ENCODE measurements at regions not wholly inside any gene's neighbourhood (a gene's known extent, or its start where the extent isn't known, plus 50 kb on each side); places are given as distances from the start of the nearest gene placed in this dataset.

DNA sequence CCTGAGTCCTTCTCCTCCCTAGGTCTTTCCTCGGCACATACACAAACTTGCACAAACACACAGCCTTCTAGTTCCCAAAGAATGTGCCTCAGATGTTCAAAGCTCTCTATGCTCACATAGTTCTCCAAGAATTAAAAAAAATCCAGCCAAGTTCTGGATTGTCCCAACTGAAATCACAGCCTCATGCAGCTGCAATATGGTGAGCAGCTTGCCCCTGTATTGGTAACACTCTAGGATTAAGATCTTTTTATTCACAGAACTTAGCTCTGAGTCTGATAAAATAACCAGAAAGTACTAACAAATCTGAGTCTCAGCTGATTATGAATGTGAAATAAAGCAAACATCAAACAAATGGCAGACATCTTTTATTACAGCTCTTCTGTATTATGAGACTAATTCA, 604.8 kb upstream of the PFKP start:
- H3K4me3 Mint-ChIP-seq: no peak overlapping the region
- peaks cover 0 to under 1% of the 10 kb centered on the region in 2 donors for H3K27me3 Mint-ChIP-seq
- H3K36me3 Mint-ChIP-seq (ENCODE audit: insufficient read depth): no peaks in the 10 kb centered on the region
- peaks cover 4 to 12% of the 10 kb centered on the region in 2 donors for H3K9me3 Mint-ChIP-seq
- DNase-seq: no peak
- H3K27ac Mint-ChIP-seq: no peak overlapping the region
- no peaks in the 10 kb centered on the region for H3K4me1 Mint-ChIP-seq (ENCODE audit: low read depth in 2 of 2)
- no peak for ATAC-seq (replicated peaks)

DNA sequence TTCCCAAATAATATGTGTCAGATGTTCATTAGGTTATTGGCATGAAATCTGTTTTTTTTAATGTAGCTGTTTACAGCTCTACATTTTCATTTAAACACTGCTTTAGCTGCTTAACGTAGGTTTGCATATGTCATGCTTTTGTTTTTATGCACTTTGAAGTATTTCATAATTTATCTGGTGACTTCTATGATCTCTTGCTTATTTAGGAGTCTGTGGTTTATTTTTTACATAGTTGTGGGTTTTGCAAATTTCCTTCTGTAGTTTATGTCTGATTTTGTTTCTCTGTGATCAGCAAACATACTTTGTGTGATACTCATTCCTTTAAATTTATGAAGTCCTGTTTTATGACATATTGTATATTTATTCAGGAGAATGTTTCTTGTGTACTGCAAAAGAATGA, 606.5 kb upstream of the PFKP start:
- Mint-ChIP-seq H3K27me3 (peaks cover 0 to 4% of the 10 kb centered on the region in 2 donors), H3K27ac (no peak overlapping the region), H3K36me3 (ENCODE audit: insufficient read depth) (no peaks in the 10 kb centered on the region), H3K4me3 (no peak overlapping the region), H3K9me3 (peaks cover 7 to 10% of the 10 kb centered on the region in 2 donors), H3K4me1 (ENCODE audit: low read depth in 2 of 2) (no peaks in the 10 kb centered on the region)
- ATAC-seq (replicated peaks): no peak
- DNase-seq: no peak

DNA sequence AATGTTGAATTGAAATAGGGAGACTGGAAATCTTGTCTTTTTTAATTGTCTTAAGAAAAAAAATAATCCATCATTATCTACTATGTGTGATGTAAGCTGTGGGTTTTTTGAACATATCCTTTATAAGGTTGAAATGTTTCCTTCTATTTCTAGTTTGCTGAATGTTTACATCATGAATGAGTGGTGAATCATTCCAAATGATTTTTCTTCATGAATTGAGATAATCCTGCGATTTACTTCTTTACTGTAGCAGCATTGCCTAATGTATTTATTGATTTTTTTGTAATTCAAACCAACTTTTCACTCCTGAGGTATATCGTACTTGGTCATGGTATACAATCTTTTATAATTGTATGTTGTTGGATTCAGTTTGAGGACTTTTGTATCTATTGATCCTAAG, 607.6 kb upstream of the PFKP start:
- peaks cover 0 to 4% of the 10 kb centered on the region in 2 donors for H3K27me3 Mint-ChIP-seq
- no peaks in the 10 kb centered on the region for H3K4me1 Mint-ChIP-seq (ENCODE audit: low read depth in 2 of 2)
- no peak for ATAC-seq (replicated peaks)
- no peak overlapping the region for H3K27ac Mint-ChIP-seq
- peaks cover 0 to 6% of the 10 kb centered on the region in 2 donors for H3K9me3 Mint-ChIP-seq
- H3K4me3 Mint-ChIP-seq: no peak overlapping the region
- no peaks in the 10 kb centered on the region for H3K36me3 Mint-ChIP-seq (ENCODE audit: insufficient read depth)
- DNase-seq: no peak

DNA sequence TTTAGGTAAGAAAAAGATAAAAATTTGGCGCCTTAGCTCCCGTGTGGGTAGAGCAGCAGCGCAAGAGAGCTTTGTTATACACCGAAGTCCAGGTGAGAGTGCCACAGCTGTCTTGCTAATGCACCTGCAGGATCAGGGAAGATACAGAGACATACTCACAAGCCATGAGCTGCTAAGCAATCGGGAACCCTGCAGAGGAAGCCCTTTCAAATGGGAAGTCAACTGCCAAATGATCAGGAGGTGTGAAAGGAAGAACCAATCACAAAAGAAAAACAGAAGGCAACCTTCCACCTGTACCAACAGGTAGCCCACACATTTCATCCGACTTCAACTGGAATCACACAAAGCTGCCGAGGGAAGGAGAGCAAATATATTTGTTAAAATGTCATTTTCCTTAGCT, 610.5 kb upstream of the PFKP start:
- peaks cover 0 to 4% of the 10 kb centered on the region in 2 donors for H3K27me3 Mint-ChIP-seq
- H3K27ac Mint-ChIP-seq: no peak overlapping the region
- H3K36me3 Mint-ChIP-seq (ENCODE audit: insufficient read depth): no peaks in the 10 kb centered on the region
- peaks cover 0 to 6% of the 10 kb centered on the region in 2 donors for H3K9me3 Mint-ChIP-seq
- DNase-seq (no peak), ATAC-seq (replicated peaks) (no peak)
- H3K4me3 Mint-ChIP-seq: no peak overlapping the region
- H3K4me1 Mint-ChIP-seq (ENCODE audit: low read depth in 2 of 2): no peaks in the 10 kb centered on the region

DNA sequence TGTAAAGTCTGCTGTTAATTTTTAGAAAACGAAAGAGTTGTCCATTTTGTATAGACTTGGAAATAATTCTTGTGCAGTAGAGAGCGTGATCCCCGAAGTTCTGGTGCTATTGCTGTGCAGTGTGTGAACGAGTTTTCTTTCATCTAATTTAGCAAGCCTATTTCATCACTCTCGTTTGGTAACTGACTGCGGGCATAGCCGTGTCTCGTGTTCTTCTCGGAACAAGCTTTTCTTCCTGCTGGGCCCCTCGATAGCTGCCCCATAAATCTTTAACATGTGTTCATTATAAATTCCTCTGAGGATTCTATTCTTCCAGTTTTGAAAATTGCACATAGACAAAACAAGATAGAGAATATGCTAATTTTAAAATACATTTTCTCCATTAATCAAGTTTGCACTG, 622.0 kb upstream of the PFKP start:
- ATAC-seq (replicated peaks) (no peak), DNase-seq (no peak)
- Mint-ChIP-seq H3K4me1 (ENCODE audit: low read depth in 2 of 2) (no peaks in the 10 kb centered on the region), H3K27ac (no peak overlapping the region), H3K27me3 (no peaks in the 10 kb centered on the region), H3K4me3 (no peak overlapping the region), H3K36me3 (ENCODE audit: insufficient read depth) (peaks cover 2% of the 10 kb centered on the region), H3K9me3 (no peaks in the 10 kb centered on the region)

DNA sequence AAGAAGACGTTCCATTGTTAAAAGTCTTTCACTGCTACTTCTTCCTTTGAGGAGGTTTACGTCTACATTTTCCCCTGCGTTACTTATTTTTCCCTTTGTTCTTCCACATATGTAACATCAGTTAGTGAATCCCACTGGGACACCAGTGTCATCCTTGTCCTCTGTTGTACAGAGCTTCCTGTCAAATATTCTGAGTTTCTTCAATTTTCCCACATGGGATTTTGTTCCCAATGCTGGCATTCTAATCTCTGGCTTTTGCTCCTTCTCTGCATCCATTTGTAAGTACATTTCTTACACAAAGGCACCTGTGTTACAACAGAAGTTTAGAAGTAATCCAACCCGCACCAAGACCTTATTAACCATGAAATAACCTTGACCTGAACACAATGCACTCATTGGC, 627.4 kb upstream of the PFKP start:
- Mint-ChIP-seq H3K27me3 (no peaks in the 10 kb centered on the region), H3K4me3 (no peak overlapping the region), H3K27ac (no peak overlapping the region), H3K4me1 (ENCODE audit: low read depth in 2 of 2) (no peaks in the 10 kb centered on the region), H3K9me3 (peaks cover 0 to 2% of the 10 kb centered on the region in 2 donors), H3K36me3 (ENCODE audit: insufficient read depth) (no peaks in the 10 kb centered on the region)
- no peak for DNase-seq
- ATAC-seq (replicated peaks): no peak

DNA sequence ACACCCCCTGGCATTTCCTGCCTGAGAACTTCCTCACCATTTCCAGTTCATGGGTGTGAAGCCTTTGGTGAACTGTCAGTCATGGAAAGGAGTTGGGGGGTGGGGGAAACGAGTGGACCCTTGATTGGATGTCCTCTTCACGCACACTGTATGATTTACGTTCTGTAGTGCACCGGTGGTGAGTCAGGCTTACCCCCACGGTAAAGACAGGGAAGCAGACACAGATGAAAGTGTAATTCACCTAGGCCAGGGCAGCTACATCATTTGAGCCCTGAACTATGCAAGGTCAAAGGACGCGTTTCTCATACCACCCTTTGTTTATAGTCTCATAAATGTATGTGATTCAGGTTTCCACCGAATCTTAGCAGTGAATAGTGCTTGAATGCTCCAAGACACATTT, 628.3 kb upstream of the PFKP start:
- H3K9me3 Mint-ChIP-seq: peaks cover 0 to 10% of the 10 kb centered on the region in 2 donors
- H3K36me3 Mint-ChIP-seq (ENCODE audit: insufficient read depth): no peaks in the 10 kb centered on the region
- ATAC-seq (replicated peaks) (no peak), DNase-seq (no peak)
- H3K27ac Mint-ChIP-seq: no peak overlapping the region
- no peaks in the 10 kb centered on the region for H3K4me1 Mint-ChIP-seq (ENCODE audit: low read depth in 2 of 2)
- no peaks in the 10 kb centered on the region for H3K27me3 Mint-ChIP-seq
- no peak overlapping the region for H3K4me3 Mint-ChIP-seq

DNA sequence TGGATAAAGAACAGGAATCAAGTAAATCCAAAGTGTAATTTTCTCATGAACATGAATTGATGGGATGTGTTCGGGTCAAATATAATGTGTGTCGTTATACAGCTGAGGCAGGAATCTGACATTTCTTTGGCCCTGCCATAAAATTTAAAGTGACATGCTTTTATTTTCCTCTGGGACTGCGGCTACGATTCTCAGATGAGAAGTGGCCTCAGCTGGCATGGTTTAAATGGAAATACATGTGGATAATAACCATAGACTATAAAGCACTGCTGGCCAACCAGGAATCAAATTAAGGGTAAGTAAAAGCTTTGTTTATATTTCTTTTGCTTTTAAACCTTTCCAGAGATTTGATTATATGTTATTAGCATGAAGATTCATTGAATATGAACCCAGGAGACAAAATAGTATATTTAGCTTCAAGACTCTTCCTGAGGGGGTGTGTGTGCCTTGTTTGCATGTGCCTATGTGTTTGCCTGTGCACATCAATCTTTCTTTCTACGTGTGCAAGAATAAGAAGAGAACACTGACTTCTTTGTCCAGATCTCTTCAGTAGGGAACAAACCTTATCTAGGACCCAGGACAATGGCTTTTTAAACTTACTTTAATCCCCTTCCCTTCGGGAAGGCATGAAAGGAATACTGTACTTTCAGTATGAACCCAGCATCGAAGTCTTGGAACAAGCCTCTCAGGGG, 629.0 kb upstream of the PFKP start:
- Mint-ChIP-seq H3K27me3 (no peaks in the 10 kb centered on the region), H3K36me3 (ENCODE audit: insufficient read depth) (no peaks in the 10 kb centered on the region), H3K4me3 (no peak overlapping the region), H3K9me3 (peaks cover 0 to 10% of the 10 kb centered on the region in 2 donors), H3K27ac (no peak overlapping the region), H3K4me1 (ENCODE audit: low read depth in 2 of 2) (no peaks in the 10 kb centered on the region)
- no peak for ATAC-seq (replicated peaks)
- DNase-seq: no peak

DNA sequence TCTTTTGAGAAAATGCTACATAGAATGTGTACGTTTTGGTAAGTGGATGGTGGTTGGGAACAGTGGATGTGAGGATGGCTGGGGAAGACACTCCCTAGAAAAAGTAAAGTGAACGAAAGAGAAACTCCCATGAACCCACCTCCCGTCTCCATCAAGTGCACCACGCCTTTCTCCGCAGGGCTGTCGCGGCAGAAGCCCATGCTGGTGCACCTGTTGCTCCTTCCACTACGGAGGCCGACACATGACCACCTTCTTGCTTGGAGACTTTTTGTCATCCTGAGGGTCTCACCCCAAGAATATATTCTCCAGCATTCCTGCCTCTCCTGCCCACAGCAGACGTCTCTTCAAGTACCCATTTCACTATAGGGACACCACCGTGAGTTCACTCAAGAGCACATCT, 630.4 kb upstream of the PFKP start:
- ATAC-seq (replicated peaks) (no peak), DNase-seq (no peak)
- peaks cover 0 to 10% of the 10 kb centered on the region in 2 donors for H3K9me3 Mint-ChIP-seq
- H3K4me3 Mint-ChIP-seq: no peak overlapping the region
- H3K27me3 Mint-ChIP-seq: no peaks in the 10 kb centered on the region
- no peaks in the 10 kb centered on the region for H3K4me1 Mint-ChIP-seq (ENCODE audit: low read depth in 2 of 2)
- no peaks in the 10 kb centered on the region for H3K36me3 Mint-ChIP-seq (ENCODE audit: insufficient read depth)
- H3K27ac Mint-ChIP-seq: no peak overlapping the region

DNA sequence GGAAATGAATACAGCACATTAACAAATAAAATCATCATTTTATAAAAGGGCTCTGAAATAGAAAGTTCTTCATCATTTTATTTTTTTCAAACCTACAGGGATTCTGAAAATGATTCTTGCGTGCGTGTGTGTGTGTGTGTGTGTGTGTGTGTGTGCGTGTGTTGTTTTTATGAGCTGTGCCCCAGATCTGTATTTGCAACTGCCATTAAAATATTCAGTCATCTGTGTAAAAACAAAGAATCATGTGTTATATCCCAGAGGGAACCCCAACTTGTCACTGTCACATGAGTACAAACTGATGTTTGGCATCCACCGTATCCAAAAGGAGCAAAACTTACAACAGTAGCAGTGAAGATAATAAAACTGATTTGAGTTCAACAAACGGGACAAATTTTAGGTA, 635.4 kb upstream of the PFKP start:
- Mint-ChIP-seq H3K27me3 (no peaks in the 10 kb centered on the region), H3K4me3 (no peak overlapping the region), H3K4me1 (ENCODE audit: low read depth in 2 of 2) (no peaks in the 10 kb centered on the region), H3K36me3 (ENCODE audit: insufficient read depth) (no peaks in the 10 kb centered on the region), H3K9me3 (peaks cover 0 to 10% of the 10 kb centered on the region in 2 donors), H3K27ac (no peak overlapping the region)
- ATAC-seq (replicated peaks) (no peak), DNase-seq (no peak)

DNA sequence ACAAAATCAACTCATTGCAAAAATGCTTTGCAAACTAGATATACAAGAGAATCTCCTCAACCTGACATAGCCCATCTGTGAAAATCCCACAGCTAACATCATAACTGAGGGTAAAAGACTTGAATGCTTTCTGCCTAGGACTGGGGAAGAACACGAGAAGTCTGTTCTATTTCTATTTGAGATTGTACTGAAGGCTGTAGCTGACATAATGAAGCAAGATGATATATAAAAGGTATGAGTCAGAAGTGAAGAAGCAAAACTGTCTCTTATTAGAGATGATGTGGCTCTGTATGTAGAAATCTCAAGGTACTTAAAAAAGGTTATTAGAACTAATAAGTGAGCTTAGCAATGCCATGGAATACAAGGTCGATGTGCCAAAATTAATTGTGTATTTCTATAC, 639.9 kb upstream of the PFKP start:
- ATAC-seq (replicated peaks) (no peak), DNase-seq (no peak)
- no peaks in the 10 kb centered on the region for H3K36me3 Mint-ChIP-seq (ENCODE audit: insufficient read depth)
- H3K9me3 Mint-ChIP-seq: no peaks in the 10 kb centered on the region
- H3K4me1 Mint-ChIP-seq (ENCODE audit: low read depth in 2 of 2): no peaks in the 10 kb centered on the region
- H3K4me3 Mint-ChIP-seq: no peak overlapping the region
- H3K27ac Mint-ChIP-seq: no peak overlapping the region
- no peaks in the 10 kb centered on the region for H3K27me3 Mint-ChIP-seq

DNA sequence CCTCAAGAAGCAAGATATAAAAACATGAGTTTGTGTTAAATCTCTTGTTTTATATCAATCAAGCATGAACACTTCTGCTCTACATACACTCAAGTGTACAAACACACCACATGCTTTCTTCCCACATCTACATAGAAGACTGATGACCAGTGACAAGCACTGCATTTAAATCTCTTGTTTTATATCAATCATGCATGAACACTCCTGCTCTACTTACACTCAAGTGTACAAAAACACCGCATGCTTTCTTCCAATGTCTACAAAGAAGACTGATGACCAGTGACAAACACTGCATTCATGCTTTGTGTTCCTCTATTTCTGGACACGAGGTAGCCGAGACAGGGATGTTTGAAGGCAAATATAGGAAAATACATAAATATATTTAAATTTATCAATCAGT, 642.0 kb upstream of the PFKP start:
- Mint-ChIP-seq H3K4me1 (ENCODE audit: low read depth in 2 of 2) (no peaks in the 10 kb centered on the region), H3K27ac (no peak overlapping the region), H3K4me3 (no peak overlapping the region), H3K36me3 (ENCODE audit: insufficient read depth) (no peaks in the 10 kb centered on the region), H3K27me3 (no peaks in the 10 kb centered on the region), H3K9me3 (no peaks in the 10 kb centered on the region)
- no peak for DNase-seq
- no peak for ATAC-seq (replicated peaks)

DNA sequence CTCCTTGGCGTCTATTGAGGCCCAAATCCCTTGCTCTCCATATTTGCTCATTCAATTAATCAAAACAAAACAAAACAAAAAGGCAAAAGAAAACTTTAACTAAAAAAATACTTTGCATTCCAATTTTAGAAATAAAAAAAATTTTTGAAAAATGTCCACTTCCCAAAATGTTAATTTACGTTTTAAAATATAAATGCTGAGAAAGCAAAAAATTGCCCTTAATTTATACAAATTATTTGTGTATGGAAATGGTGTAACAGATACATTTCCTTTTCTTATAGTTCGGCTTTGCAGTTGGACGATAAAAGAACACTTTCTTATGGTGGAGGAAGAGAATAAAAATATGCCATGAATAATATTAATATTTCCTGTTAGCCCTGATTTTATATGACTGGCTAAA, 652.8 kb upstream of the PFKP start:
- peaks cover 0 to 6% of the 10 kb centered on the region in 2 donors for H3K27me3 Mint-ChIP-seq
- no peaks in the 10 kb centered on the region for H3K4me1 Mint-ChIP-seq (ENCODE audit: low read depth in 2 of 2)
- DNase-seq: no peak
- ATAC-seq (replicated peaks): no peak
- no peaks in the 10 kb centered on the region for H3K36me3 Mint-ChIP-seq (ENCODE audit: insufficient read depth)
- H3K4me3 Mint-ChIP-seq: no peak overlapping the region
- peaks cover 4 to 14% of the 10 kb centered on the region in 2 donors for H3K9me3 Mint-ChIP-seq
- H3K27ac Mint-ChIP-seq: no peak overlapping the region

DNA sequence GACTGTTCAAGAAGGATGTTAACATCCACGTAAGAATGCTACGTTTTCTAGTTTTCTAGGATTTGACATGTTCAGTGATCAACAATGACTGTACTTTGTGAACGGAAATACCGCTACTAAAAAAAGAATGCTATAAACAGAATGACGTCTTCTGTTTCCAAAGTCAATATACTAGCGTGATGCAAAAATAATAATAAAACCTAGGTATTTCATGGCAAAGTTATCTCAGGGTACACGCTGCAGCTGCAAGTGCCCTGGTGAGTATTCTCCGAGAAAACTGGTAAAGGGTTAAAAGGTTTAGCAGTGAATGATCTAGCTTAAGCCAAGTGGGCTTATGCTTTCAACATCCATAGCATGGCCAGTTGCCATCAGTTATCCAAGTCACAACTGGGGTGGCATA, 653.3 kb upstream of the PFKP start:
- H3K27ac Mint-ChIP-seq: no peak overlapping the region
- H3K4me1 Mint-ChIP-seq (ENCODE audit: low read depth in 2 of 2): no peaks in the 10 kb centered on the region
- peaks cover 0 to 6% of the 10 kb centered on the region in 2 donors for H3K27me3 Mint-ChIP-seq
- ATAC-seq (replicated peaks) (no peak), DNase-seq (no peak)
- no peak overlapping the region for H3K4me3 Mint-ChIP-seq
- H3K9me3 Mint-ChIP-seq: peaks cover 4 to 14% of the 10 kb centered on the region in 2 donors
- no peaks in the 10 kb centered on the region for H3K36me3 Mint-ChIP-seq (ENCODE audit: insufficient read depth)

DNA sequence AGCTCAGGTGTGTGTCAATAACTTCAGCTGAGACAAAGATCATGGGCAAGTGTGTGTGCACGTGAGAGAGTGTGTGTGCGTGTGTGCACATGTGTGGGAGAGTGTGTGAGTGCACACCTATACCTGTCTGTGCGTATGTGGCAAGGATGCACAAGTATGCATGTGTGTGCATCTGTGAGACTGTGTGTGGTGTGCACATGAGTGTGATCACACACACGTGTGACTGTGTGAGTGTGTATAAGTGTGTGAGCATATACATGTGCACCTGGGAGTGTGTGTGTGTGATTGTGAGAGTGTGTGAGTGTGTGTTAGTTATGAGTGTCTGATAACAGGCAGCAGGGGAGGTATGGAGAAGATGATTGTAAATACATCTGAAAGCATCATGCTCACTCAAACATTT, 657.3 kb upstream of the PFKP start:
- no peaks in the 10 kb centered on the region for H3K4me1 Mint-ChIP-seq (ENCODE audit: low read depth in 2 of 2)
- DNase-seq (no peak), ATAC-seq (replicated peaks) (no peak)
- H3K4me3 Mint-ChIP-seq: no peak overlapping the region
- H3K27me3 Mint-ChIP-seq: peaks cover 0 to 6% of the 10 kb centered on the region in 2 donors
- H3K9me3 Mint-ChIP-seq: peaks cover 4 to 14% of the 10 kb centered on the region in 2 donors
- H3K27ac Mint-ChIP-seq: no peak overlapping the region
- no peaks in the 10 kb centered on the region for H3K36me3 Mint-ChIP-seq (ENCODE audit: insufficient read depth)
